Liver (tissue), 8 donors: ENCODE measurements at regions not wholly inside any gene's neighbourhood (a gene's known extent, or its start where the extent isn't known, plus 50 kb on each side); places are given as distances from the start of the nearest gene placed in this dataset.

Experiments
- DNase-seq: peaks from one replicate; pipeline ENCODE4 v3.0.0-alpha.2; 2017; ENCODE audit warnings: low spot score
- H3K27ac ChIP-seq, 2 donors: one replicate each; pipeline ENCODE4 v1.7.0; 2013; ENCODE audit warnings: inconsistent platforms in 2 of 2, low read length in 2 of 2, control low read depth in 1 of 2, low read depth in 1 of 2, mild to moderate bottlenecking in 1 of 2
- H3K27me3 ChIP-seq, 4 donors: one replicate each; pipeline versions ENCODE4 v1.6.1 to v1.7.0; 2013; ENCODE audit warnings: low read length in 3 of 4, inconsistent platforms in 1 of 4, mild to moderate bottlenecking in 1 of 4, moderate library complexity in 1 of 4; ENCODE audit not compliant: control insufficient read depth in 4 of 4, insufficient read depth in 4 of 4
- H3K36me3 ChIP-seq, 4 donors: one replicate each; pipeline versions ENCODE4 v1.6.1 to v1.7.0; 2013; ENCODE audit warnings: low read length in 3 of 4, mild to moderate bottlenecking in 3 of 4, low read depth in 1 of 4, moderate library complexity in 1 of 4; ENCODE audit not compliant: control insufficient read depth in 4 of 4, insufficient read depth in 3 of 4
- H3K4me1 ChIP-seq, 4 donors: one replicate each; pipeline versions ENCODE4 v1.6.1 to v1.7.0; 2013; ENCODE audit warnings: low read length in 3 of 4, mild to moderate bottlenecking in 3 of 4, moderate library complexity in 1 of 4; ENCODE audit not compliant: control insufficient read depth in 4 of 4, insufficient read depth in 4 of 4
- H3K4me3 ChIP-seq, 3 donors: one replicate each; pipeline versions ENCODE4 v1.6.1 to v1.7.0; 2013; ENCODE audit warnings: low read length in 3 of 3, control low read depth in 1 of 3, low read depth in 1 of 3, mild to moderate bottlenecking in 1 of 3
- H3K9ac ChIP-seq, 2 donors: one replicate each; pipeline ENCODE4 v1.7.0; 2013; ENCODE audit warnings: low read length in 2 of 2, mild to moderate bottlenecking in 2 of 2, moderate library complexity in 2 of 2, control low read depth in 1 of 2, low read depth in 1 of 2
- H3K9me3 ChIP-seq, 4 donors: one replicate each; pipeline versions ENCODE4 v1.6.1 to v1.7.0; 2013; ENCODE audit warnings: low read length in 3 of 4; ENCODE audit not compliant: control insufficient read depth in 4 of 4
- ATF3 ChIP-seq: IDR thresholded peaks from 2 replicates; pipeline ENCODE4 v1.6.1; 2016; ENCODE audit warnings: antibody characterized with exemption
- CTCF ChIP-seq: fragments of 150-350 bp; IDR thresholded peaks from 2 replicates; pipeline ENCODE4 v1.5.1; 2017; ENCODE audit warnings: improper control_type of control experiment, low read depth, low read length; ENCODE audit not compliant: missing input control
- EGR1 ChIP-seq, 2 donors: IDR thresholded peaks; 2 replicates each; pipeline ENCODE4 v1.6.1; 2016 to 2018; ENCODE audit warnings: antibody characterized with exemption in 2 of 2, low read depth in 2 of 2
- FOXA1 ChIP-seq: IDR thresholded peaks from 2 replicates; pipeline ENCODE4 v1.6.1; 2016; ENCODE audit warnings: antibody characterized with exemption
- FOXA2 ChIP-seq: IDR thresholded peaks from 2 replicates; pipeline ENCODE4 v1.6.1; 2016; ENCODE audit warnings: antibody characterized with exemption
- GABPA ChIP-seq, 2 donors: IDR thresholded peaks in 1 of 2; conservative IDR thresholded peaks in 1 of 2; 2 replicates each; pipeline ENCODE4 v1.6.1; 2016; ENCODE audit warnings: antibody characterized with exemption in 2 of 2, mild to moderate bottlenecking in 1 of 2, moderate library complexity in 1 of 2
- HNF4A ChIP-seq, 2 donors: conservative IDR thresholded peaks; 2 replicates each; pipeline ENCODE4 v1.6.1; 2016; ENCODE audit warnings: antibody characterized with exemption in 2 of 2, mild to moderate bottlenecking in 2 of 2
- HNF4G ChIP-seq: IDR thresholded peaks from 2 replicates; pipeline ENCODE4 v1.6.1; 2016; ENCODE audit warnings: antibody characterized with exemption
- JUND ChIP-seq, 2 donors: IDR thresholded peaks; 2 replicates each; pipeline ENCODE4 v1.6.1; 2016; ENCODE audit warnings: antibody characterized with exemption in 2 of 2
- MAX ChIP-seq: IDR thresholded peaks from 2 replicates; pipeline ENCODE4 v1.6.1; 2016; ENCODE audit warnings: antibody characterized with exemption
- NR2F2 ChIP-seq: IDR thresholded peaks from 2 replicates; pipeline ENCODE4 v1.6.1; 2016; ENCODE audit warnings: antibody characterized with exemption
- RAD21 ChIP-seq, 2 donors: IDR thresholded peaks; 2 replicates each; pipeline ENCODE4 v1.6.1; 2016; ENCODE audit warnings: antibody characterized with exemption in 2 of 2, mild to moderate bottlenecking in 2 of 2
- REST ChIP-seq: IDR thresholded peaks from 2 replicates; pipeline ENCODE4 v1.6.1; 2016; ENCODE audit warnings: antibody characterized with exemption, mild to moderate bottlenecking
- RXRA ChIP-seq, 2 donors: IDR thresholded peaks; 2 replicates each; pipeline ENCODE4 v1.6.1; 2017 to 2018; ENCODE audit warnings: antibody characterized with exemption in 2 of 2, mild to moderate bottlenecking in 1 of 2
- SP1 ChIP-seq: IDR thresholded peaks from 2 replicates; pipeline ENCODE4 v1.6.1; 2018; ENCODE audit warnings: antibody characterized with exemption, mild to moderate bottlenecking
- TAF1 ChIP-seq: conservative IDR thresholded peaks from 2 replicates; pipeline ENCODE4 v1.6.1; 2016; ENCODE audit warnings: antibody characterized with exemption, mild to moderate bottlenecking
- YY1 ChIP-seq: IDR thresholded peaks from 2 replicates; pipeline ENCODE4 v1.6.1; 2016; ENCODE audit warnings: antibody characterized with exemption, mild to moderate bottlenecking
- ZBTB33 ChIP-seq: IDR thresholded peaks from 2 replicates; pipeline ENCODE4 v1.6.1; 2016; ENCODE audit warnings: antibody characterized with exemption
- WGBS: extraction: QIAGEN DNeasy Blood & Tissue Kit; methylation state at CpG from one replicate; pipeline ENCODE4 v1.1.7; 2013; 5-methylcytosine and 5-hydroxymethylcytosine counted together
- donor health status: healthy.
- donor health status: healthy.
- donor health status: healthy.
- donor health status: healthy.
- donor health status: healthy.

- no peak for DNase-seq
- TF ChIP-seq EGR1 (IDR thresholded peaks at IDR 0.05; ENCODE audit: low read depth in 2 of 2) (no peak), YY1 (no peak), NR2F2 (no peak), SP1 (no peak), RXRA (IDR thresholded peaks at IDR 0.05) (no peak), RAD21 (IDR thresholded peaks at IDR 0.05) (no peak), GABPA (IDR thresholded peaks at IDR 0.05 in 1 of 2, conservative IDR thresholded peaks at IDR 0.05 in 1 of 2) (no peak), FOXA1 (no peak), ZBTB33 (no peak), MAX (no peak), TAF1 (no peak), HNF4A (conservative IDR thresholded peaks at IDR 0.05) (no peak), JUND (IDR thresholded peaks at IDR 0.05) (no peak), REST (no peak), CTCF (no peak), FOXA2 (no peak), HNF4G (no peak), ATF3 (no peak)
- H3K9me3 ChIP-seq = no peaks in the 10 kb centered on the region
- WGBS = 69% methylated on average over 5 of the region's 5 CpGs
- H3K36me3 ChIP-seq = no peaks in the 10 kb centered on the region
- H3K4me3 ChIP-seq = no peak overlapping the region
- no peak overlapping the region for H3K27ac ChIP-seq
- H3K4me1 ChIP-seq = no peaks in the 10 kb centered on the region
- peaks cover 0 to 9% (median 0%) of the 10 kb centered on the region in 4 donors for H3K27me3 ChIP-seq
- H3K9ac ChIP-seq = no peak overlapping the region
Measured at GRCh38 chr5:38716516-38716915, 129.3 kb upstream of the OSMR start.
